ENCODE measurements at regions not wholly inside any gene's neighbourhood (a gene's known extent, or its start where the extent isn't known, plus 50 kb on each side); places are given as distances from the start of the nearest gene placed in this dataset.

DNA sequence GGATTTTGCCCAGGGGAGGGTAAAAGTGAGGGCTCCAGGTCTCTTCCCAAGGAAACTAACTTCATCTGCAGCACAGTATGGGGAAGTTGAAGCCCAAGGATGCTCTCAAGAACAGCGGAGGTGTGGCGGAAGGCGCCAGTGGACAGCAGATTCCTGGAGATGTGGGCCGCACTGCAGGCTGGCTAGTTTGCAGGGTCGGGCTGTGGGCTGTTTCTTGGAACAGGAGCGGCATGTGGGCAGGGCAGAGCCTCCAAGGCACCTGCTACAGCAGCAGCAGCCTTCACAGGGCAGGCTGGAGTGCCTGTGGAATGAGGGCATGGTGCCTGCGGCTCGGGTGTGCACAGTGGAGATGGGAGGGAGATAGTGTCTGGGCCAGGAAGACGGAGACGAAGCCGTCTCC, 100.0 kb upstream of the SFSWAP start:
- Histone ChIP-seq H3K9ac (ENCODE audit: low read length) (no peak overlapping the region), H3F3A (ENCODE audit: insufficient read depth, low read length, poor library complexity, severe bottlenecking) (no peaks in the 10 kb centered on the region), H3K4me3 (ENCODE audit: low read length) (no peak overlapping the region), H3K4me2 (ENCODE audit: low read length) (no peak overlapping the region), H3K9me2 (ENCODE audit: insufficient read depth, low read length) (no peaks in the 10 kb centered on the region), H3K79me2 (replicated peaks; ENCODE audit: insufficient read depth, low read length) (no peaks in the 10 kb centered on the region), H4K20me1 (ENCODE audit: insufficient read depth) (no peaks in the 10 kb centered on the region), H3K36me3 (ENCODE audit: insufficient read depth, low read length) (no peaks in the 10 kb centered on the region), H3K9me3 (ENCODE audit: low read length) (no peaks in the 10 kb centered on the region), H2AFZ (ENCODE audit: low read depth, low read length) (no peak overlapping the region), H3K27me3 (ENCODE audit: insufficient read depth, low read depth, low read length) (no peaks in the 10 kb centered on the region), H3K27ac (ENCODE audit: low read length) (no peak overlapping the region)
- TF ChIP-seq TAF1 (IDR thresholded peaks at IDR 0.05; ENCODE audit: low read depth) (no peak), POLR2AphosphoS5 (IDR thresholded peaks at IDR 0.05) (no peak), SMC3 (conservative IDR thresholded peaks at IDR 0.05; ENCODE audit: poor library complexity) (no peak), RAD21 (conservative IDR thresholded peaks at IDR 0.05) (no peak), EP300 (conservative IDR thresholded peaks at IDR 0.05; ENCODE audit: poor library complexity, severe bottlenecking) (no peak)
- TF ChIP-seq, protein P1, sequence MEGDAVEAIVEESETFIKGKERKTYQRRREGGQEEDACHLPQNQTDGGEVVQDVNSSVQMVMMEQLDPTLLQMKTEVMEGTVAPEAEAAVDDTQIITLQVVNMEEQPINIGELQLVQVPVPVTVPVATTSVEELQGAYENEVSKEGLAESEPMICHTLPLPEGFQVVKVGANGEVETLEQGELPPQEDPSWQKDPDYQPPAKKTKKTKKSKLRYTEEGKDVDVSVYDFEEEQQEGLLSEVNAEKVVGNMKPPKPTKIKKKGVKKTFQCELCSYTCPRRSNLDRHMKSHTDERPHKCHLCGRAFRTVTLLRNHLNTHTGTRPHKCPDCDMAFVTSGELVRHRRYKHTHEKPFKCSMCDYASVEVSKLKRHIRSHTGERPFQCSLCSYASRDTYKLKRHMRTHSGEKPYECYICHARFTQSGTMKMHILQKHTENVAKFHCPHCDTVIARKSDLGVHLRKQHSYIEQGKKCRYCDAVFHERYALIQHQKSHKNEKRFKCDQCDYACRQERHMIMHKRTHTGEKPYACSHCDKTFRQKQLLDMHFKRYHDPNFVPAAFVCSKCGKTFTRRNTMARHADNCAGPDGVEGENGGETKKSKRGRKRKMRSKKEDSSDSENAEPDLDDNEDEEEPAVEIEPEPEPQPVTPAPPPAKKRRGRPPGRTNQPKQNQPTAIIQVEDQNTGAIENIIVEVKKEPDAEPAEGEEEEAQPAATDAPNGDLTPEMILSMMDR (IDR thresholded peaks at IDR 0.05; ENCODE audit: poor library complexity, severe bottlenecking): no peak

GRCh38 chr12:131611416-131612091, 99.3 kb upstream of the SFSWAP start:
- no peaks in the 10 kb centered on the region for H3K36me3 ChIP-seq (ENCODE audit: insufficient read depth, low read length)
- TF ChIP-seq SMC3 (conservative IDR thresholded peaks at IDR 0.05; ENCODE audit: poor library complexity): no peak
- TF ChIP-seq, protein P1 (IDR thresholded peaks at IDR 0.05; ENCODE audit: poor library complexity, severe bottlenecking): no peak
- no peak for TF ChIP-seq EP300 (conservative IDR thresholded peaks at IDR 0.05; ENCODE audit: poor library complexity, severe bottlenecking)
- no peak for TF ChIP-seq RAD21 (conservative IDR thresholded peaks at IDR 0.05)
- TF ChIP-seq, protein P2, sequence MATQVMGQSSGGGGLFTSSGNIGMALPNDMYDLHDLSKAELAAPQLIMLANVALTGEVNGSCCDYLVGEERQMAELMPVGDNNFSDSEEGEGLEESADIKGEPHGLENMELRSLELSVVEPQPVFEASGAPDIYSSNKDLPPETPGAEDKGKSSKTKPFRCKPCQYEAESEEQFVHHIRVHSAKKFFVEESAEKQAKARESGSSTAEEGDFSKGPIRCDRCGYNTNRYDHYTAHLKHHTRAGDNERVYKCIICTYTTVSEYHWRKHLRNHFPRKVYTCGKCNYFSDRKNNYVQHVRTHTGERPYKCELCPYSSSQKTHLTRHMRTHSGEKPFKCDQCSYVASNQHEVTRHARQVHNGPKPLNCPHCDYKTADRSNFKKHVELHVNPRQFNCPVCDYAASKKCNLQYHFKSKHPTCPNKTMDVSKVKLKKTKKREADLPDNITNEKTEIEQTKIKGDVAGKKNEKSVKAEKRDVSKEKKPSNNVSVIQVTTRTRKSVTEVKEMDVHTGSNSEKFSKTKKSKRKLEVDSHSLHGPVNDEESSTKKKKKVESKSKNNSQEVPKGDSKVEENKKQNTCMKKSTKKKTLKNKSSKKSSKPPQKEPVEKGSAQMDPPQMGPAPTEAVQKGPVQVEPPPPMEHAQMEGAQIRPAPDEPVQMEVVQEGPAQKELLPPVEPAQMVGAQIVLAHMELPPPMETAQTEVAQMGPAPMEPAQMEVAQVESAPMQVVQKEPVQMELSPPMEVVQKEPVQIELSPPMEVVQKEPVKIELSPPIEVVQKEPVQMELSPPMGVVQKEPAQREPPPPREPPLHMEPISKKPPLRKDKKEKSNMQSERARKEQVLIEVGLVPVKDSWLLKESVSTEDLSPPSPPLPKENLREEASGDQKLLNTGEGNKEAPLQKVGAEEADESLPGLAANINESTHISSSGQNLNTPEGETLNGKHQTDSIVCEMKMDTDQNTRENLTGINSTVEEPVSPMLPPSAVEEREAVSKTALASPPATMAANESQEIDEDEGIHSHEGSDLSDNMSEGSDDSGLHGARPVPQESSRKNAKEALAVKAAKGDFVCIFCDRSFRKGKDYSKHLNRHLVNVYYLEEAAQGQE (IDR thresholded peaks at IDR 0.05; ENCODE audit: borderline replicate concordance): no peak
- TF ChIP-seq TAF1 (IDR thresholded peaks at IDR 0.05; ENCODE audit: low read depth): no peak
- TF ChIP-seq POLR2AphosphoS5 (IDR thresholded peaks at IDR 0.05): no peak
- no peak for TF ChIP-seq MXI1 (conservative IDR thresholded peaks at IDR 0.05; ENCODE audit: poor library complexity, severe bottlenecking)
- TF ChIP-seq EZH2 (IDR thresholded peaks at IDR 0.05; ENCODE audit: borderline replicate concordance, insufficient read depth, low read length, poor library complexity, severe bottlenecking): no peak
- no peak overlapping the region for H3K27ac ChIP-seq (ENCODE audit: low read length)
- no peaks in the 10 kb centered on the region for H3K9me2 ChIP-seq (ENCODE audit: insufficient read depth, low read length)
- H3F3A ChIP-seq (ENCODE audit: insufficient read depth, low read length, poor library complexity, severe bottlenecking): no peaks in the 10 kb centered on the region
- H3K9ac ChIP-seq (ENCODE audit: low read length): no peak overlapping the region
- H2AFZ ChIP-seq (ENCODE audit: low read depth, low read length): no peak overlapping the region
- no peaks in the 10 kb centered on the region for H4K20me1 ChIP-seq (ENCODE audit: insufficient read depth)
- H3K4me3 ChIP-seq (ENCODE audit: low read length): no peak overlapping the region
- no peak overlapping the region for H3K4me2 ChIP-seq (ENCODE audit: low read length)
- H3K27me3 ChIP-seq (ENCODE audit: insufficient read depth, low read depth, low read length): no peaks in the 10 kb centered on the region
- no peaks in the 10 kb centered on the region for H3K79me2 ChIP-seq (replicated peaks; ENCODE audit: insufficient read depth, low read length)
- H3K9me3 ChIP-seq (ENCODE audit: low read length): no peaks in the 10 kb centered on the region

Measured in neural cell (in vitro differentiated cells).